Transverse colon (tissue), 4 donors: ENCODE measurements at regions not wholly inside any gene's neighbourhood (a gene's known extent, or its start where the extent isn't known, plus 50 kb on each side); places are given as distances from the start of the nearest gene placed in this dataset.

ENCODE experiments used
- DNase-seq: peaks from one replicate; pipeline ENCODE4 v3.0.0-alpha.2; 2019
- H3K27ac ChIP-seq, 4 donors: fragments of 200-600 bp; sonication (generic); 2 replicates each; pipeline ENCODE4 v1.5.1; 2016 to 2018; ENCODE audit warnings: inconsistent platforms in 4 of 4
- H3K27me3 ChIP-seq: fragments of 200-600 bp; sonication (generic); 2 replicates; pipeline ENCODE4 v1.5.1; 2017; ENCODE audit warnings: inconsistent platforms
- H3K36me3 ChIP-seq, 4 donors: fragments of 200-600 bp; sonication (generic); 2 replicates each; pipeline ENCODE4 v1.5.1; 2017 to 2019; ENCODE audit warnings: inconsistent platforms in 4 of 4
- H3K4me1 ChIP-seq, 4 donors: fragments of 200-600 bp; sonication (generic); 2 replicates each; pipeline ENCODE4 v1.5.1; 2017 to 2020; ENCODE audit warnings: inconsistent platforms in 4 of 4
- H3K4me3 ChIP-seq, 4 donors: fragments of 200-600 bp; sonication (generic); 1 replicate in 1 of 4; 2 replicates in 3 of 4; pipeline versions ENCODE4 v1.5.1 to v1.6.1; 2017 to 2019; ENCODE audit warnings: inconsistent platforms in 4 of 4
- H3K9me3 ChIP-seq, 2 donors: fragments of 200-600 bp; sonication (generic); 2 replicates each; pipeline ENCODE4 v1.5.1; 2017 to 2019; ENCODE audit warnings: inconsistent platforms in 2 of 2
- CTCF ChIP-seq, 5 experiments: fragments of 200-600 bp in 3 of 5; fragments of 450-650 bp in 2 of 5; sonication (generic) in 3 of 5; IDR thresholded peaks; 1 replicate in 2 of 5; 2 replicates in 3 of 5; pipeline ENCODE4 v1.5.1; 2016 to 2017; ENCODE audit warnings: antibody characterized with exemption in 5 of 5, inconsistent platforms in 3 of 5, mild to moderate bottlenecking in 2 of 5, moderate library complexity in 1 of 5
- EP300 ChIP-seq: sonication (generic); formaldehyde crosslinking; IDR thresholded peaks from one replicate; pipeline ENCODE4 v1.6.1; 2017; ENCODE audit warnings: antibody characterized with exemption, low read depth
- POLR2A ChIP-seq: fragments of 450-650 bp; IDR thresholded peaks from one replicate; pipeline ENCODE4 v1.6.1; 2016; ENCODE audit warnings: antibody characterized with exemption, mild to moderate bottlenecking, moderate library complexity
- POLR2AphosphoS5 ChIP-seq, 3 donors: sonication (generic); formaldehyde crosslinking; IDR thresholded peaks; one replicate each; pipeline ENCODE4 v1.6.1; 2016; ENCODE audit warnings: antibody characterized with exemption in 3 of 3
- WGBS, 2 donors: methylation state at CpG; one replicate each; pipeline ENCODE4 v1.1.5; 2018; ENCODE audit warnings: low coverage in 1 of 2; 5-methylcytosine and 5-hydroxymethylcytosine counted together
- in situ Hi-C, 4 donors: fragments of 200-750 bp; cut with MboI; loops; one replicate each; pipeline versions ENCODE4 v1.15.0 to v1.15.1; 2017; ENCODE audit warnings: low sequenced_read_pairs in 3 of 4, low pct_ligation_motif_present in 1 of 4, low pct_unique_long_range_greater_than_20kb in 1 of 4
- intact Hi-C: fragments of 100-400 bp; cut with DNase I; formaldehyde crosslinking; loops from one replicate; pipeline ENCODE4 v1.15.1; 2023; ENCODE audit warnings: low total_unique reads

GRCh38 chr20:11158146-11158545 is 484.3 kb upstream of the JAG1 start:
- Histone ChIP-seq H3K27ac (no peak overlapping the region), H3K4me3 (no peak overlapping the region), H3K36me3 (no peaks in the 10 kb centered on the region), H3K9me3 (no peaks in the 10 kb centered on the region), H3K27me3 (no peaks in the 10 kb centered on the region), H3K4me1 (peaks cover 0 to 10% (median 1%) of the 10 kb centered on the region in 4 donors)
- no peak for DNase-seq
- WGBS, 2 donors: 44 to 52% methylated on average over 1 to 2 of the region's 2 CpGs
- intact Hi-C loops: no loop called here
- in situ Hi-C loops: no loop called here
- TF ChIP-seq POLR2A (no peak), POLR2AphosphoS5 (IDR thresholded peaks at IDR 0.05) (no peak), CTCF (IDR thresholded peaks at IDR 0.05) (no peak), EP300 (no peak)

- intact Hi-C loops (no loop called here), in situ Hi-C loops (no loop called here)
- no peaks in the 10 kb centered on the region for H3K9me3 ChIP-seq
- no peak overlapping the region for H3K27ac ChIP-seq
- H3K27me3 ChIP-seq: no peaks in the 10 kb centered on the region
- no peaks in the 10 kb centered on the region for H3K36me3 ChIP-seq
- peaks cover 0 to 10% (median 1%) of the 10 kb centered on the region in 4 donors for H3K4me1 ChIP-seq
- DNase-seq: no peak
- 83% methylated on average over 2 of the region's 2 CpGs; no CpG with 5 or more reads in 1 of the 2 donors for WGBS, 2 donors
- no peak for TF ChIP-seq CTCF (IDR thresholded peaks at IDR 0.05)
- TF ChIP-seq EP300: no peak
- no peak for TF ChIP-seq POLR2A
- TF ChIP-seq POLR2AphosphoS5 (IDR thresholded peaks at IDR 0.05): no peak
- no peak overlapping the region for H3K4me3 ChIP-seq
These were observed 484.8 kb upstream of the JAG1 start for GRCh38 chr20:11158589-11158988.

DNA sequence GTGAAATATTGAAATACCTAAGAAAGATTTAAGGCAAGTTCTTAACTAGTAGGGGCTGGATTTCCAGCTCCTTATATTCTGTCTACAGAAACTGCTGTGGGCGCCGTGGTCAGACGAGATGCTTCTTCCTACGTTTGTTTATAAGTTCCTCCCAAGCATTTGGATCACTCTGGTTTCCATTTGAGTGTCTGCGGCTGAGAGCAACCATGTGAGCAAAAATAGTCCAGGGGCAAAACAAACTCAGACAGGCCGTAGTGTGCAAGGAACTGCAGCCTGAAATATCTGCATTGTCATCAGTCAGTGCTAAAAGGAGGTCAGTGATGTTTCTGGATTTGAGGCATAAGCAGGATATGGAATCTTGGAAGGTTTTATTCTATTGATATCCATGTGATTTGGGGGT is 485.9 kb upstream of the JAG1 start:
- H3K27ac ChIP-seq: peak overlapping the region in 3 of 4 donors; percentile 29 to 36 (median 34)
- in situ Hi-C loops: no loop called here

DNA sequence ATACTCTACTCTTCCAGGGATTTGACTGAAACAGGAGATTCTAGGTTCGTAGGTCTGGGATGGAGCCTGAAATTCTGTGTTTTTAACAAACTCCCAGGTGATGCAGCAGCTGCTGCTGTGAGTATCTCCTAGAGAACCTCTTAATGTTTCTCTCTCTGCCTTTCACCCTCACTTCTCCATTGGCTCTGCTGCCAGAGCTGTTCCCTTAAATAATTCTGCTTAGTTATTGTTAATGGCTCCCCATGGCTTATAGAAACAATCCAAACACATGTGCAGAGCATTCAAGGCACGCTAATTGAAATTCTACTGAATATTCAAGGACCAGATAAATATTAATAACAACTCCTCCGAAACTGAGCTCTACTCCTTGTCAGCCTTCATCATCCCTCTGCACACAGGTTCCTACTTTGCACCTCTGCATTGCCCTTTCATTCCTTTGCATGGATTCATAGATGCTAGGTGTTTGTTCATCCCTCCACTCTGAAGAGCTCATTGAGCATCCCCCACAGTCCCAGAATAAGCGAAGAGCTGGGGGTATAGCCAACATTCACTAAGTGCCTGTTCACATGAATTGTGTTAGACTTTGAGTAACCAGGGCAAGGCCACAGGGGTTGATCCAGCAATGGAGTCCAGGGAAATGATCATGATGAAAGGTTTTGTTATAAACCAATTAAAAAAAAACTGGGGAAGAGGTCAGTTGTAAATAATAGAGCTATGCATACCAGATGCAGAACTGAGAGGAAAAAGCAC is 488.4 kb upstream of the JAG1 start:
- H3K36me3 ChIP-seq: no peaks in the 10 kb centered on the region
- no peaks in the 10 kb centered on the region for H3K27me3 ChIP-seq
- 81 to 84% methylated on average over 3 to 4 of the region's 4 CpGs for WGBS, 2 donors
- no peak overlapping the region for H3K27ac ChIP-seq
- no peaks in the 10 kb centered on the region for H3K9me3 ChIP-seq
- DNase-seq: no peak
- no peak for TF ChIP-seq CTCF (IDR thresholded peaks at IDR 0.05)
- no peak for TF ChIP-seq POLR2AphosphoS5 (IDR thresholded peaks at IDR 0.05)
- TF ChIP-seq POLR2A: no peak
- TF ChIP-seq EP300: no peak
- in situ Hi-C loops (no loop called here), intact Hi-C loops (no loop called here)
- peaks cover 0 to 10% (median 1%) of the 10 kb centered on the region in 4 donors for H3K4me1 ChIP-seq
- H3K4me3 ChIP-seq: no peak overlapping the region

More for the DNA sequence above, 485.9 kb upstream of the JAG1 start:
- peaks cover 0 to 10% (median 1%) of the 10 kb centered on the region in 4 donors for H3K4me1 ChIP-seq
- H3K4me3 ChIP-seq: no peak overlapping the region
- intact Hi-C loops: no loop called here
- TF ChIP-seq EP300 (no peak), POLR2AphosphoS5 (IDR thresholded peaks at IDR 0.05) (peak in 1 of 3 donors; percentile 31), CTCF (IDR thresholded peaks at IDR 0.05) (no peak)
- no peaks in the 10 kb centered on the region for H3K9me3 ChIP-seq
- H3K27me3 ChIP-seq: no peaks in the 10 kb centered on the region
- peak; percentile 13 for DNase-seq
- 35% methylated on average over 6 of the region's 6 CpGs; no CpG with 5 or more reads in 1 of the 2 donors for WGBS, 2 donors
- no peaks in the 10 kb centered on the region for H3K36me3 ChIP-seq
